ENCODE measurements at regions not wholly inside any gene's neighbourhood (a gene's known extent, or its start where the extent isn't known, plus 50 kb on each side); places are given as distances from the start of the nearest gene placed in this dataset.
A peak's percentile ranks its signal among the peaks of the same experiment; 100 is the strongest.

DNA sequence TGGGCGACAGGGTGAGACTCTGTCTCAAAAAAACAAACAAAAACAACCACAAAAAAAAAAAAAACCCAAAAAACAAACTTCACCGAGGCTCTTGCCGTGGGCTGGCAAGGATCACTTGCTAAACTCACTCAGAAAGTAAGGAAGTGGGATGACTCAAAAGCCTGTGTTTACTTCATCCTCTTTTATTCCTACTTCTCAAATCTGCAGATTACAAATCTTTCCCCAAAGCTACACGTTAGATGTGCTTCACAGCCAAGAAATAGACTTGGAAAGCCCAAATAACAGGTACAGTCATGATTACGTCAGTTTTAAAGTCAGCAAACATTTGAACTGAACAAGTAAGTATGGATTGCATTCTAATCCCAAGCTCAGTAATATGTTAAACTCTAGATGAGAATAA lies 359.3 kb downstream of the ADGRL2 start:
- Histone ChIP-seq H3K4me1 (peaks cover 20% of the 10 kb centered on the region), H3K27ac (no peak overlapping the region), H3K4me3 (no peak overlapping the region), H3K27me3 (ENCODE audit: low read depth) (no peaks in the 10 kb centered on the region), H3K36me3 (no peaks in the 10 kb centered on the region), H3K9me3 (no peaks in the 10 kb centered on the region)
- intact Hi-C loops (cut with DNase I) = no loop called here
- DNase-seq (no peak), ATAC-seq (peak in 1 of 2 donors; percentile 45)
- TF ChIP-seq, protein P1, sequence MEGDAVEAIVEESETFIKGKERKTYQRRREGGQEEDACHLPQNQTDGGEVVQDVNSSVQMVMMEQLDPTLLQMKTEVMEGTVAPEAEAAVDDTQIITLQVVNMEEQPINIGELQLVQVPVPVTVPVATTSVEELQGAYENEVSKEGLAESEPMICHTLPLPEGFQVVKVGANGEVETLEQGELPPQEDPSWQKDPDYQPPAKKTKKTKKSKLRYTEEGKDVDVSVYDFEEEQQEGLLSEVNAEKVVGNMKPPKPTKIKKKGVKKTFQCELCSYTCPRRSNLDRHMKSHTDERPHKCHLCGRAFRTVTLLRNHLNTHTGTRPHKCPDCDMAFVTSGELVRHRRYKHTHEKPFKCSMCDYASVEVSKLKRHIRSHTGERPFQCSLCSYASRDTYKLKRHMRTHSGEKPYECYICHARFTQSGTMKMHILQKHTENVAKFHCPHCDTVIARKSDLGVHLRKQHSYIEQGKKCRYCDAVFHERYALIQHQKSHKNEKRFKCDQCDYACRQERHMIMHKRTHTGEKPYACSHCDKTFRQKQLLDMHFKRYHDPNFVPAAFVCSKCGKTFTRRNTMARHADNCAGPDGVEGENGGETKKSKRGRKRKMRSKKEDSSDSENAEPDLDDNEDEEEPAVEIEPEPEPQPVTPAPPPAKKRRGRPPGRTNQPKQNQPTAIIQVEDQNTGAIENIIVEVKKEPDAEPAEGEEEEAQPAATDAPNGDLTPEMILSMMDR (IDR thresholded peaks at IDR 0.05) = no peak

DNA sequence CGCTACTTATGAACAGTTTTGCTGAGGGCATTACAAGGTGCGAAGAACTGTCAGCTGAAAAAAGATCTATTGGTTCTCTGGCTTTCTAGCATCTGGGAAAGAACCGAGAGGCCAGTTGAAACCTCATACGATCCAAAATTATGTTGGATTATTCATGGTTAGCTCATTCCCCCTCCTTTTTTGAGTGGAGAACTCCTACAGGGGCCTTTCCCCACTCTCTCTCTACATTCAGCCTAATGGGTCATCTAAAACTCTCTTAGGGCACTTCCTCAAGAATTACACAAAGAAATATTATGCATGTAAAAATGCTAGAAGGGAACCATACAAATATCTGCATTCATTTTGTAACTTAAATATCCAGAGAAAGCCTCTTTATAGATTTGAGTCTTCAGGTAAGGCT lies 358.2 kb downstream of the ADGRL2 start:
- H3K27me3 ChIP-seq (ENCODE audit: low read depth) = no peaks in the 10 kb centered on the region
- no peak for DNase-seq
- TF ChIP-seq, protein P1 (IDR thresholded peaks at IDR 0.05) = no peak
- no peaks in the 10 kb centered on the region for H3K36me3 ChIP-seq
- H3K9me3 ChIP-seq = no peaks in the 10 kb centered on the region
- no peak for ATAC-seq
- intact Hi-C loops (cut with DNase I) = no loop called here
- H3K4me3 ChIP-seq = no peak overlapping the region
- no peak overlapping the region for H3K27ac ChIP-seq
- peaks cover 20% of the 10 kb centered on the region for H3K4me1 ChIP-seq

DNA sequence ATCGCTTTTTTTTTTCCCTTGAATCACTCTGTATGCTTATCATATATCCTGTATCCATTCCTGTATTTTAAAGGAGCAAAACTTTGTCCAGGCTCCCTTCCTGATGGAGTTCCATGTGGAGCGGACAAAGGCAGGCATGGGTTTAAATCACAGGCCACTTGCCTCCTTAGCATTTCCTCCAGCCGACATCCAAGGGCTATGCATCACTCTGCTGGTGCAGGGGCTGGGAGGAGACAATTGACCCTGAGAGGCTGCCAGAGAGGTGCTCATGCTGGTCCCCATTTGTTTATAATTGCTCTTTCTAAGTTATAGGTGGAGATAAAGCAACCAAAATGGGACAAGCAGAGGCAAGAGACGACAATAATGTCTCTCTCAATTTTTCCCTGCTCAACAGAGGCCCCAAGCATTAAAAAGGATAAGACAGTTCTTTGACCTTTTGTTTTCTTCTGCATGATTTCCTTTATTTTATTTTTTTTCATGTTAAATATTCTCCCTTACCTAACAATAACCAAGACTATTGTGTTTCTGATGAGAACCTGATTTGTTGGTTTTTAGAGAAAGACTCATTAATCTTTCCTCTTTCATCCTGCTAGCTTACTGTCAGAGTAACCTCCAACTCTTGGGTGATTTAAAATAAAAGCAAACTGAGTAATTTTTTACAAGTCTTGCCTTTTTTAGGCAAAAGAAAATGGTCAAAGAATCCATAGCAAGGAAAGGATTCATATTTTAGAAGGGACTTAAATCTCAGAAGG lies 353.7 kb downstream of the ADGRL2 start:
- Histone ChIP-seq H3K4me1 (no peaks in the 10 kb centered on the region), H3K9me3 (no peaks in the 10 kb centered on the region), H3K4me3 (no peak overlapping the region), H3K36me3 (no peaks in the 10 kb centered on the region), H3K27ac (no peak overlapping the region), H3K27me3 (ENCODE audit: low read depth) (no peaks in the 10 kb centered on the region)
- DNase-seq (no peak), ATAC-seq (no peak)
- intact Hi-C loops (cut with DNase I) = no loop called here
- TF ChIP-seq, protein P1 (IDR thresholded peaks at IDR 0.05) = no peak

DNA sequence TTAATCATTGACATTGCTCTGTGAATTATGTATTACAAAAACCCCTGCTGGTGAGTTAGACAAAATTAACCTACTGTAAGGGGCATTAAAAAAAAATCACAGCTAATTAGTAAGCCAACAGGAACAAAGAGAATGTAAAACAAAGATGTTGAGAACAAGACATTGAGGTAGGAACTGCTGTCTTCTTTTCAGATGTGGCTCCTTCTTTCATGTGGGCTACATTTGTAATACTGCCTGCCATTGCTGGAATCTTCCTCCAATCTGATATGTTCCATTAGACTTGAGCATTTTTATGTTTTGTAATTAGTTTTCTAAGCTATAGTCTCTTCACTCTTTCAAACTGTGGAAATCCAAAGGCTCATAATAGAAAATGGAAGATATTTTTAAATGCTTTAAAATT lies 353.0 kb downstream of the ADGRL2 start:
- Histone ChIP-seq H3K36me3 (no peaks in the 10 kb centered on the region), H3K27ac (no peak overlapping the region), H3K4me1 (no peaks in the 10 kb centered on the region), H3K27me3 (ENCODE audit: low read depth) (no peaks in the 10 kb centered on the region), H3K4me3 (no peak overlapping the region), H3K9me3 (no peaks in the 10 kb centered on the region)
- intact Hi-C loops (cut with DNase I) = no loop called here
- DNase-seq (no peak), ATAC-seq (no peak)
- TF ChIP-seq, protein P1 (IDR thresholded peaks at IDR 0.05) = no peak

DNA sequence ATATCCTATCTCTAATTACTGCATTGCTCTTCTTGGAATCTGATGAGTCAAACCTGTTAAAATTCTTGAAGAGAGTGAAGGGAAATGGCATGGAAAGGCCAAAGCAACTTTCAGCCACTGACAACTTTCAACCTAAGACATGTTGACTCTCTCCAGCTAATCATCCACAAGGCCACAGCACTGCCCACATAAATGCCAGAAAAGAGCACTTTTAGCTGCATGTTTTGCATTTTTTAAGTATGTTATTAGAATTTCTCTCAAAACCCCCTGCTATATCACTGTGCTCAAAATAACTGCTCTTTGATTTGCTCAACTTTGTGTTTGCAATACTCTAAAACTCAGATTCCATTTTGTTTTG lies 352.5 kb downstream of the ADGRL2 start:
- H3K27ac ChIP-seq = no peak overlapping the region
- H3K4me3 ChIP-seq = no peak overlapping the region
- no peak for DNase-seq
- TF ChIP-seq, protein P1 (IDR thresholded peaks at IDR 0.05) = no peak
- H3K4me1 ChIP-seq = no peaks in the 10 kb centered on the region
- no peaks in the 10 kb centered on the region for H3K27me3 ChIP-seq (ENCODE audit: low read depth)
- no peak for ATAC-seq
- H3K9me3 ChIP-seq = no peaks in the 10 kb centered on the region
- intact Hi-C loops (cut with DNase I) = no loop called here
- H3K36me3 ChIP-seq = no peaks in the 10 kb centered on the region
